SK-N-MC (cell line): ENCODE measurements at regions not wholly inside any gene's neighbourhood (a gene's known extent, or its start where the extent isn't known, plus 50 kb on each side); places are given as distances from the start of the nearest gene placed in this dataset.

Experiments
- EZH2 ChIP-seq: fragments of 200-600 bp; sonication (generic); IDR thresholded peaks from one replicate; pipeline ENCODE4 v1.6.1; 2017; ENCODE audit warnings: antibody characterized with exemption
- POLR2AphosphoS5 ChIP-seq: IDR thresholded peaks from 2 replicates; pipeline ENCODE4 v1.6.1; 2012; ENCODE audit warnings: mild to moderate bottlenecking, low read depth, low read length, borderline replicate concordance

GRCh38 chr3:74500257-74500656, 114.2 kb downstream of the CNTN3 start:
- TF ChIP-seq POLR2AphosphoS5 (no peak), EZH2 (no peak)
